ENCODE measurements at regions not wholly inside any gene's neighbourhood (a gene's known extent, or its start where the extent isn't known, plus 50 kb on each side); places are given as distances from the start of the nearest gene placed in this dataset.

DNA sequence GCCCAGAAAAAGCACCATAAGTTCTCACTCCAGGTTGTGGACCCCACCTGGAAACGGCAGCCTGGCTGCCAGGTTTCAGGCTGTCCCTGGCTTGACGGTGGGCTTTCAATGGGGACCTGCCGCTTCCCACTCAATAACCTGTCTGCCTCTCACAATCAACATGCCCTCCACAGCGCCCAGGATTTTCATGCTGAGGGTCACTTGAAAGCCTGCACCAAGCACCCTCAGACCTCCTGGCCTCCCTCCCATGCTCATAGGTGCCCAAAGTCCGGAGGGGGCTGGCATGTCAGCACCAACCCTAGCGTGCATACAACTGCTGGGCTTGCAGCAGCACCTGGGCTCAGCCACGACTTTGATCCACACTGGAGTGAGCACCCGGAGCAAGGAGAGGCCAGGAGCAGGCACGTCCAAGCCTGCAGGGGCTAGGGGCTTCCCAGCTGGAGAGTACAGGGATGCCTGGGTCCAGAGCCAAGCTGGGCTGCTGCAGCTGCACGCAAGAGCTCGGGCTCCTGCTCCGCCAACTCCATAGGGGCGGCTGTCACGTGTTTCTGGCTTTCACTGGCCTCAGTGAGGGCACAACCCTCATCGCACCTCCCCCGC, 1214.3 kb upstream of the RAG2 start:
- CTCF ChIA-PET: no interaction called here
- no peak for DNase-seq (ENCODE audit: extremely low spot score)
- POLR2A ChIA-PET: no interaction called here
- TF ChIP-seq LEF1 (IDR thresholded peaks at IDR 0.05; ENCODE audit: borderline replicate concordance) (no peak), L3MBTL2 (conservative IDR thresholded peaks at IDR 0.05) (no peak), CTBP1 (IDR thresholded peaks at IDR 0.05; ENCODE audit: borderline replicate concordance) (no peak), SUZ12 (IDR thresholded peaks at IDR 0.05) (no peak), FOXK2 (IDR thresholded peaks at IDR 0.05) (no peak)

GRCh38 chr11:37811349-37811748, 1213.3 kb upstream of the RAG2 start:
- ChIA-PET POLR2A (no interaction called here), CTCF (no interaction called here)
- no peak for DNase-seq (ENCODE audit: extremely low spot score)
- TF ChIP-seq SUZ12 (IDR thresholded peaks at IDR 0.05): no peak

DNA sequence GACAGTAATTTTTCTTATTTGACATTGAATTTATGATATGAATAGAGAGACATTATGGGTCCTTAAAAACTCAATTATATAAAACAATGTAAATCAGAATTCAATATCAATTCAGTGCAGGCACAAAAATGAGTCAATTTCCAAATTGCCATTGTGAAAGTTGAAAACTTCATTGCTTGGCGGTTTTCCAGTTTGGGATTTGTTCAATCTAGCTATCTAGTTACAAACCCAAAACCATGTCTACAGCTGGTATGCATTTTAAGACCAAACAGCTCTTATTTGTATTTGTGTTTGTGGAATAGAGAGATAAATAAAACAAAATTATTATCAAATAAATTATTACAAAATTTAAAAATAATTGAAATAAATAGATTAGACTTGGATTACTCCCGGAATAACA, 1206.6 kb upstream of the RAG2 start:
- DNase-seq (ENCODE audit: extremely low spot score): no peak
- ChIA-PET CTCF (no interaction called here), POLR2A (no interaction called here)
- TF ChIP-seq LEF1 (IDR thresholded peaks at IDR 0.05; ENCODE audit: borderline replicate concordance) (no peak), BHLHE40 (IDR thresholded peaks at IDR 0.05; ENCODE audit: borderline replicate concordance) (no peak), FOXM1 (IDR thresholded peaks at IDR 0.05; ENCODE audit: borderline replicate concordance) (no peak), ZNF384 (IDR thresholded peaks at IDR 0.05) (no peak), FOXK2 (IDR thresholded peaks at IDR 0.05) (no peak), CTBP1 (IDR thresholded peaks at IDR 0.05; ENCODE audit: borderline replicate concordance) (no peak), HDGF (IDR thresholded peaks at IDR 0.05; ENCODE audit: borderline replicate concordance) (no peak), NFRKB (IDR thresholded peaks at IDR 0.05) (no peak), ELF4 (IDR thresholded peaks at IDR 0.05) (no peak), PKNOX1 (IDR thresholded peaks at IDR 0.05) (no peak), ARNT (IDR thresholded peaks at IDR 0.05) (no peak), L3MBTL2 (conservative IDR thresholded peaks at IDR 0.05) (no peak), SUZ12 (IDR thresholded peaks at IDR 0.05) (no peak), SP1 (IDR thresholded peaks at IDR 0.05) (no peak), FOXA1 (IDR thresholded peaks at IDR 0.05) (no peak), TARDBP (IDR thresholded peaks at IDR 0.05) (no peak)

- no peak for DNase-seq (ENCODE audit: extremely low spot score)
- CTCF ChIA-PET: no interaction called here
- POLR2A ChIA-PET: no interaction called here
- TF ChIP-seq SP1 (IDR thresholded peaks at IDR 0.05) (no peak), ZNF384 (IDR thresholded peaks at IDR 0.05) (no peak), SUZ12 (IDR thresholded peaks at IDR 0.05) (no peak), ARNT (IDR thresholded peaks at IDR 0.05) (no peak), ELF4 (IDR thresholded peaks at IDR 0.05) (no peak), BHLHE40 (IDR thresholded peaks at IDR 0.05; ENCODE audit: borderline replicate concordance) (no peak), NFRKB (IDR thresholded peaks at IDR 0.05) (no peak), CTBP1 (IDR thresholded peaks at IDR 0.05; ENCODE audit: borderline replicate concordance) (no peak), TARDBP (IDR thresholded peaks at IDR 0.05) (no peak), FOXM1 (IDR thresholded peaks at IDR 0.05; ENCODE audit: borderline replicate concordance) (no peak), L3MBTL2 (conservative IDR thresholded peaks at IDR 0.05) (no peak), LEF1 (IDR thresholded peaks at IDR 0.05; ENCODE audit: borderline replicate concordance) (no peak)
These were observed 1190.3 kb upstream of the RAG2 start for GRCh38 chr11:37788141-37788877.

GRCh38 chr11:37786214-37786755, 1188.2 kb upstream of the RAG2 start:
- no peak for DNase-seq (ENCODE audit: extremely low spot score)
- ChIA-PET POLR2A (no interaction called here), CTCF (no interaction called here)
- no peak for TF ChIP-seq FOXK2 (IDR thresholded peaks at IDR 0.05)
- TF ChIP-seq FOXM1 (IDR thresholded peaks at IDR 0.05; ENCODE audit: borderline replicate concordance): no peak
- no peak for TF ChIP-seq SP1 (IDR thresholded peaks at IDR 0.05)
- no peak for TF ChIP-seq BHLHE40 (IDR thresholded peaks at IDR 0.05; ENCODE audit: borderline replicate concordance)
- TF ChIP-seq NFRKB (IDR thresholded peaks at IDR 0.05): no peak
- TF ChIP-seq ELF4 (IDR thresholded peaks at IDR 0.05): no peak
- TF ChIP-seq ARNT (IDR thresholded peaks at IDR 0.05): no peak
- TF ChIP-seq L3MBTL2 (conservative IDR thresholded peaks at IDR 0.05): no peak
- TF ChIP-seq FOXA1 (IDR thresholded peaks at IDR 0.05): no peak
- TF ChIP-seq CTBP1 (IDR thresholded peaks at IDR 0.05; ENCODE audit: borderline replicate concordance): no peak
- no peak for TF ChIP-seq PKNOX1 (IDR thresholded peaks at IDR 0.05)

GRCh38 chr11:37774441-37774840, 1176.4 kb upstream of the RAG2 start:
- DNase-seq (ENCODE audit: extremely low spot score): no peak
- ChIA-PET CTCF (no interaction called here), POLR2A (no interaction called here)
- TF ChIP-seq CTBP1 (IDR thresholded peaks at IDR 0.05; ENCODE audit: borderline replicate concordance) (no peak), HDGF (IDR thresholded peaks at IDR 0.05; ENCODE audit: borderline replicate concordance) (no peak), FOXK2 (IDR thresholded peaks at IDR 0.05) (no peak), L3MBTL2 (conservative IDR thresholded peaks at IDR 0.05) (no peak), ZNF384 (IDR thresholded peaks at IDR 0.05) (no peak)

DNA sequence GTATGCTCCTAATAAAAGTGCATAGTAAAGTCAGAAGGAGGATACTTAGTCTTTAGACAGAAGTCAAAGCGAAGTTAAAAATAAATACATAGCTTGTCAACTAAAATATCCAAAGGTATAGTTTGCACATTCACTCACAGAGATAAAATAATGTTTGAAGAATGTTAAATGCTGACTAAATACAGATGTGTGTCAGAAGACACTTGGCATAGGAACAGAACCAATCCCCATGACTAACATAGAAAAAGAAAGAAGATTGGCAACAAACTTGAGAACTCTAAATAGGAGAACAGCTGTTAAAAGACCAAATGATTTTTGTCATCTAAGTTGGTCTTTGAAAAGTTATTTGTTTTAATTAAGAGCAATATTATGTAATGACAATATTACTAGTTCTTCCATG, 1172.1 kb upstream of the RAG2 start:
- TF ChIP-seq HDGF (IDR thresholded peaks at IDR 0.05; ENCODE audit: borderline replicate concordance): no peak
- no peak for TF ChIP-seq NFRKB (IDR thresholded peaks at IDR 0.05)
- TF ChIP-seq ARNT (IDR thresholded peaks at IDR 0.05): no peak
- no peak for TF ChIP-seq FOXM1 (IDR thresholded peaks at IDR 0.05; ENCODE audit: borderline replicate concordance)
- no peak for TF ChIP-seq FOXA1 (IDR thresholded peaks at IDR 0.05)
- no peak for TF ChIP-seq ZNF384 (IDR thresholded peaks at IDR 0.05)
- no peak for TF ChIP-seq BHLHE40 (IDR thresholded peaks at IDR 0.05; ENCODE audit: borderline replicate concordance)
- no peak for TF ChIP-seq FOXK2 (IDR thresholded peaks at IDR 0.05)
- no peak for TF ChIP-seq ELF4 (IDR thresholded peaks at IDR 0.05)
- no peak for TF ChIP-seq L3MBTL2 (conservative IDR thresholded peaks at IDR 0.05)
- no peak for TF ChIP-seq LEF1 (IDR thresholded peaks at IDR 0.05; ENCODE audit: borderline replicate concordance)
- TF ChIP-seq SUZ12 (IDR thresholded peaks at IDR 0.05): no peak
- TF ChIP-seq SP1 (IDR thresholded peaks at IDR 0.05): no peak
- TF ChIP-seq CTBP1 (IDR thresholded peaks at IDR 0.05; ENCODE audit: borderline replicate concordance): no peak
- DNase-seq (ENCODE audit: extremely low spot score): no peak
- POLR2A ChIA-PET: no interaction called here
- CTCF ChIA-PET: no interaction called here
